ENCODE measurements at regions not wholly inside any gene's neighbourhood (a gene's known extent, or its start where the extent isn't known, plus 50 kb on each side); places are given as distances from the start of the nearest gene placed in this dataset.

DNA sequence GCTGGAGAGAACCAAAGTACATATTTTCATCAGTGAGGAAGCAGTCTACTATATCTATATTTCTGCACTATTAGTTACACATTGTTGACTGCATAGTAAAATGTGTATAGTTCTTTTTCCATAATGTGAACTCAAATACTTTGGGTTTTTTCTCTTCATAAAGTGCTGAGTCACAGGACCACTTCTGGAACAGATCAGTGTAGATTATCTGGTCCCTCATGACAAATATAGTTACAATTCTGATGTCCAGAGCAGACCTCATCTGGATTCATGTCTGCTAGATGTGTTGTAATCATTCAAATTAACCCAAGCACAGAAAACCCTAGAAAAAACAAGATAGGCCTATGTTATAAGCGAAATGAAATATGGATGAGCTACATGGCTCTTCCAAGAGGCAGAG is 171.4 kb downstream of the SUCLA2 start:
- intact Hi-C loops (cut with DNase I), result no loop called here
- H3K9me3 ChIP-seq, result no peaks in the 10 kb centered on the region
- no peak for DNase-seq
- no peaks in the 10 kb centered on the region for H3K27me3 ChIP-seq
- TF ChIP-seq, protein P1, sequence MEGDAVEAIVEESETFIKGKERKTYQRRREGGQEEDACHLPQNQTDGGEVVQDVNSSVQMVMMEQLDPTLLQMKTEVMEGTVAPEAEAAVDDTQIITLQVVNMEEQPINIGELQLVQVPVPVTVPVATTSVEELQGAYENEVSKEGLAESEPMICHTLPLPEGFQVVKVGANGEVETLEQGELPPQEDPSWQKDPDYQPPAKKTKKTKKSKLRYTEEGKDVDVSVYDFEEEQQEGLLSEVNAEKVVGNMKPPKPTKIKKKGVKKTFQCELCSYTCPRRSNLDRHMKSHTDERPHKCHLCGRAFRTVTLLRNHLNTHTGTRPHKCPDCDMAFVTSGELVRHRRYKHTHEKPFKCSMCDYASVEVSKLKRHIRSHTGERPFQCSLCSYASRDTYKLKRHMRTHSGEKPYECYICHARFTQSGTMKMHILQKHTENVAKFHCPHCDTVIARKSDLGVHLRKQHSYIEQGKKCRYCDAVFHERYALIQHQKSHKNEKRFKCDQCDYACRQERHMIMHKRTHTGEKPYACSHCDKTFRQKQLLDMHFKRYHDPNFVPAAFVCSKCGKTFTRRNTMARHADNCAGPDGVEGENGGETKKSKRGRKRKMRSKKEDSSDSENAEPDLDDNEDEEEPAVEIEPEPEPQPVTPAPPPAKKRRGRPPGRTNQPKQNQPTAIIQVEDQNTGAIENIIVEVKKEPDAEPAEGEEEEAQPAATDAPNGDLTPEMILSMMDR (IDR thresholded peaks at IDR 0.05), result no peak
- TF ChIP-seq POLR2A (IDR thresholded peaks at IDR 0.05), result no peak
- no peak overlapping the region for H3K4me3 ChIP-seq
- no peaks in the 10 kb centered on the region for H3K36me3 ChIP-seq
- no peak overlapping the region for H3K27ac ChIP-seq
- 65 to 75% methylated on average over 1 of the region's 1 CpG for WGBS, 2 donors
- H3K4me1 ChIP-seq, result no peaks in the 10 kb centered on the region

DNA sequence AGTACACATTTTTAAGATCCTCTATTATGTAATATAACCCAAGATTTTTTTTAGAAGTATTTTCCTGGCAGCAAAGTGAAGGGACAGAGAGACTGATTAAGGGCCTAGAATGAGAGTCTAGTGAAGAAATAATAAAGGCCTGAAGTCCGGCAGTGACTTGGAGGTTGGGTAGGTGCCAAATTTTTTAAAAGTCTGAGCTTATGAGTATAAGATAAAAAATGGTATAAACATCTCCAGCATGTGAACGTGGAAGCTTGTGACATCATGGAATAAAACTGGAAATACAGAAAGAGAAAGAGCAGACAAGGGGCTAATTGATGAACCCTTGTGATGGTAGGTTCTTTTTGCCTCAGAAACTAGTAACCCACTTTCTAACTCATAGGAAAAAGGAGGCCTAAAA is 174.6 kb downstream of the SUCLA2 start:
- WGBS, 2 donors, result 33 to 35% methylated on average over 2 of the region's 2 CpGs
- no peak for DNase-seq
- Histone ChIP-seq H3K4me1 (no peaks in the 10 kb centered on the region), H3K9me3 (no peaks in the 10 kb centered on the region), H3K36me3 (no peaks in the 10 kb centered on the region), H3K27me3 (no peaks in the 10 kb centered on the region), H3K4me3 (no peak overlapping the region), H3K27ac (no peak overlapping the region)
- intact Hi-C loops (cut with DNase I), result no loop called here
- no peak for TF ChIP-seq POLR2A (IDR thresholded peaks at IDR 0.05)
- TF ChIP-seq, protein P1 (IDR thresholded peaks at IDR 0.05), result no peak

GRCh38 chr13:47822036-47822435 is 179.0 kb downstream of the SUCLA2 start:
- Histone ChIP-seq H3K9me3 (no peaks in the 10 kb centered on the region), H3K27ac (no peak overlapping the region), H3K4me3 (no peak overlapping the region), H3K4me1 (no peaks in the 10 kb centered on the region), H3K36me3 (no peaks in the 10 kb centered on the region), H3K27me3 (no peaks in the 10 kb centered on the region)
- TF ChIP-seq, protein P1 (IDR thresholded peaks at IDR 0.05), result no peak
- no peak for TF ChIP-seq POLR2A (IDR thresholded peaks at IDR 0.05)
- DNase-seq, result no peak
- intact Hi-C loops (cut with DNase I), result no loop called here
- WGBS, 2 donors, result 82 to 88% methylated on average over 4 of the region's 4 CpGs

GRCh38 chr13:47816831-47817230 is 184.2 kb downstream of the SUCLA2 start:
- Histone ChIP-seq H3K4me3 (no peak overlapping the region), H3K27ac (no peak overlapping the region), H3K27me3 (no peaks in the 10 kb centered on the region), H3K36me3 (no peaks in the 10 kb centered on the region), H3K9me3 (no peaks in the 10 kb centered on the region), H3K4me1 (no peaks in the 10 kb centered on the region)
- no peak for TF ChIP-seq POLR2A (IDR thresholded peaks at IDR 0.05)
- TF ChIP-seq, protein P1 (IDR thresholded peaks at IDR 0.05), result no peak
- 55 to 74% methylated on average over 5 of the region's 5 CpGs for WGBS, 2 donors
- intact Hi-C loops (cut with DNase I), result no loop called here
- no peak for DNase-seq

GRCh38 chr13:47813718-47814117 is 187.4 kb downstream of the SUCLA2 start:
- no peaks in the 10 kb centered on the region for H3K36me3 ChIP-seq
- 60 to 73% methylated on average over 1 of the region's 1 CpG for WGBS, 2 donors
- intact Hi-C loops (cut with DNase I), result no loop called here

More at GRCh38 chr13:47813718-47814117, 187.4 kb downstream of the SUCLA2 start:
- Histone ChIP-seq H3K4me1 (no peaks in the 10 kb centered on the region), H3K27ac (no peak overlapping the region), H3K27me3 (no peaks in the 10 kb centered on the region), H3K4me3 (no peak overlapping the region), H3K9me3 (no peaks in the 10 kb centered on the region)
- TF ChIP-seq POLR2A (IDR thresholded peaks at IDR 0.05), result no peak
- TF ChIP-seq, protein P1 (IDR thresholded peaks at IDR 0.05), result no peak
- no peak for DNase-seq
